Endodermal cell (in vitro differentiated cells): ENCODE measurements at regions not wholly inside any gene's neighbourhood (a gene's known extent, or its start where the extent isn't known, plus 50 kb on each side); places are given as distances from the start of the nearest gene placed in this dataset.

ENCODE experiments used
- DNase-seq: peaks from one replicate; pipeline ENCODE4 v3.0.0-alpha.2; 2017
- H3K27ac ChIP-seq: 2 replicates; pipeline ENCODE4 v1.5.1; 2013; ENCODE audit warnings: mild to moderate bottlenecking, low read depth, low read length, moderate library complexity
- H3K27me3 ChIP-seq: 2 replicates; pipeline ENCODE4 v1.6.1; 2013; ENCODE audit warnings: mild to moderate bottlenecking, low read length, moderate library complexity; ENCODE audit not compliant: insufficient read depth, control insufficient read depth, poor library complexity, severe bottlenecking
- H3K36me3 ChIP-seq: 2 replicates; pipeline ENCODE4 v1.7.0; 2013; ENCODE audit warnings: mild to moderate bottlenecking, low read length, moderate library complexity; ENCODE audit not compliant: control insufficient read depth, insufficient read depth
- H3K4me1 ChIP-seq: one replicate; pipeline ENCODE4 v1.7.0; 2013; ENCODE audit warnings: low read length; ENCODE audit not compliant: control insufficient read depth, insufficient read depth
- H3K4me3 ChIP-seq: 2 replicates; pipeline ENCODE4 v1.5.1; 2013; ENCODE audit warnings: mild to moderate bottlenecking, low read length, moderate library complexity
- H3K9ac ChIP-seq: 2 replicates; pipeline ENCODE4 v1.6.1; 2013; ENCODE audit warnings: mild to moderate bottlenecking, low read length, moderate library complexity; ENCODE audit not compliant: poor library complexity, severe bottlenecking; ENCODE audit errors: extremely low read depth
- H3K9me3 ChIP-seq: 2 replicates; pipeline ENCODE4 v1.6.1; 2013; ENCODE audit warnings: mild to moderate bottlenecking, low read length, moderate library complexity; ENCODE audit not compliant: control insufficient read depth
- H3K27ac Mint-ChIP-seq: 2 replicates; pipeline ENCODE4 v1.8.0; 2020; ENCODE audit warnings: mixed read lengths
- H3K27me3 Mint-ChIP-seq: 2 replicates; pipeline ENCODE4 v1.8.0; 2021; ENCODE audit warnings: mild to moderate bottlenecking, mixed read lengths; ENCODE audit not compliant: insufficient read depth
- H3K36me3 Mint-ChIP-seq: 2 replicates; pipeline ENCODE4 v1.8.0; 2020; ENCODE audit warnings: low read depth, mixed read lengths
- H3K4me1 Mint-ChIP-seq: 2 replicates; pipeline ENCODE4 v1.8.0; 2020; ENCODE audit warnings: mixed read lengths
- H3K4me3 Mint-ChIP-seq: 2 replicates; pipeline ENCODE4 v1.8.0; 2020; ENCODE audit warnings: mild to moderate bottlenecking, moderate library complexity, mixed read lengths
- H3K9me3 Mint-ChIP-seq: 2 replicates; pipeline ENCODE4 v1.8.0; 2020; ENCODE audit warnings: mild to moderate bottlenecking, mixed read lengths
- WGBS, 2 experiments: methylation state at CpG; one replicate each; pipeline versions ENCODE4 v1.1.5 to v1.1.7; 2013; ENCODE audit warnings: missing lambda C conversion rate in 2 of 2, mixed read lengths in 1 of 2; ENCODE audit not compliant: insufficient coverage in 1 of 2, insufficient read length in 1 of 2; 5-methylcytosine and 5-hydroxymethylcytosine counted together
- TF ChIP-seq, protein P1 (sequence below): fragments of 200-600 bp; sonication (generic); conservative IDR thresholded peaks from 2 replicates; pipeline ENCODE4 v1.5.0; 2021; ENCODE audit warnings: antibody characterized with exemption, mild to moderate bottlenecking

DNA sequence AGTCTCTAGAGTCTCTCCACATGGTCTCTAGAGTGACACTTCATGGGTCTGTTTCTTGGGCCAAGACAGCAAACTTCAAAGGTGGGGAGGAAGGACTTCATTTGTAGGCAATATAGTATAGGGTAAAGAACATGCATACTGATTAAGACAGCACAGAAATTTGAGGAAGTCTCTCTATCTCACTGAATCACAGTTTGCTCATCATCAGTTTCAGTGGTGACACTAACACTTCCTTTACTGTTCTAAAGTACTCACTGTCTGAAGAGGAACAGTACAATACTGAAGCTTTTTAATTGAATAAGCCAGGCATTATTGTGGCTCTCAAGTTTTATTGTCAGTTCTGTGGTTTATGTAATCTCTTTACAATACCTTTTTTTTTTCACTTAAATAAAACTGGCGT is 656.4 kb upstream of the CDH8 start:
- DNase-seq: no peak
- Mint-ChIP-seq H3K27me3 (no peaks in the 10 kb centered on the region), H3K4me1 (no peaks in the 10 kb centered on the region), H3K27ac (no peak overlapping the region), H3K9me3 (peaks cover 35% of the 10 kb centered on the region), H3K4me3 (no peak overlapping the region), H3K36me3 (peaks cover 3% of the 10 kb centered on the region)
- no CpG with 5 or more reads among the region's 1 CpG for WGBS, 2 experiments
- no peaks in the 10 kb centered on the region for H3K36me3 ChIP-seq
- no peaks in the 10 kb centered on the region for H3K4me1 ChIP-seq
- TF ChIP-seq, protein P1, sequence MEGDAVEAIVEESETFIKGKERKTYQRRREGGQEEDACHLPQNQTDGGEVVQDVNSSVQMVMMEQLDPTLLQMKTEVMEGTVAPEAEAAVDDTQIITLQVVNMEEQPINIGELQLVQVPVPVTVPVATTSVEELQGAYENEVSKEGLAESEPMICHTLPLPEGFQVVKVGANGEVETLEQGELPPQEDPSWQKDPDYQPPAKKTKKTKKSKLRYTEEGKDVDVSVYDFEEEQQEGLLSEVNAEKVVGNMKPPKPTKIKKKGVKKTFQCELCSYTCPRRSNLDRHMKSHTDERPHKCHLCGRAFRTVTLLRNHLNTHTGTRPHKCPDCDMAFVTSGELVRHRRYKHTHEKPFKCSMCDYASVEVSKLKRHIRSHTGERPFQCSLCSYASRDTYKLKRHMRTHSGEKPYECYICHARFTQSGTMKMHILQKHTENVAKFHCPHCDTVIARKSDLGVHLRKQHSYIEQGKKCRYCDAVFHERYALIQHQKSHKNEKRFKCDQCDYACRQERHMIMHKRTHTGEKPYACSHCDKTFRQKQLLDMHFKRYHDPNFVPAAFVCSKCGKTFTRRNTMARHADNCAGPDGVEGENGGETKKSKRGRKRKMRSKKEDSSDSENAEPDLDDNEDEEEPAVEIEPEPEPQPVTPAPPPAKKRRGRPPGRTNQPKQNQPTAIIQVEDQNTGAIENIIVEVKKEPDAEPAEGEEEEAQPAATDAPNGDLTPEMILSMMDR: no peak
- H3K9ac ChIP-seq: no peak overlapping the region
- H3K27me3 ChIP-seq: no peaks in the 10 kb centered on the region
- no peak overlapping the region for H3K4me3 ChIP-seq
- H3K9me3 ChIP-seq: peaks cover 39% of the 10 kb centered on the region
- no peak overlapping the region for H3K27ac ChIP-seq

DNA sequence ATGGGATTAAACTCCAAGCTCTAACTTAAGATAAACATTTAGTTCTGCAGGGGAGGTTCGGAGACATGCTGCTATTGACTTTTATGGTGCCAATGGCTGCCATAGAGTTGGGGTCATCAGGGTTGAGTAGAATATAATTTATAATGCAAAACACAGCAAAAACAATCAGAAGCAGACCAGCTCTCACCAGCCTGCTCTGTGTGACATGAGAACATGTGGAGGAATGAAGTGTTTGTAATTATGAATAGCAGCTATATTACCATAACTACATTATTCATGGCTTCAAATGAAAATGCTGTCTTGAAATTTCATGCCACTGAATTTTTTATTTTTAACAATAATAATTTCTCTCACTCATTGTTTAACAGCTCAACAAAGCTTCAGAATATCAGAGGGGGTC is 645.6 kb upstream of the CDH8 start:
- no peak overlapping the region for H3K4me3 ChIP-seq
- TF ChIP-seq, protein P1: no peak
- peaks cover 64% of the 10 kb centered on the region for H3K9me3 ChIP-seq
- DNase-seq: no peak
- no peak overlapping the region for H3K27ac ChIP-seq
- Mint-ChIP-seq H3K4me1 (no peaks in the 10 kb centered on the region), H3K27ac (no peak overlapping the region), H3K36me3 (peaks cover 2% of the 10 kb centered on the region), H3K27me3 (peaks cover 3% of the 10 kb centered on the region), H3K9me3 (peaks cover 64% of the 10 kb centered on the region), H3K4me3 (no peak overlapping the region)
- no peaks in the 10 kb centered on the region for H3K4me1 ChIP-seq
- 92% methylated on average over 1 of the region's 1 CpG; no CpG with 5 or more reads in 1 of the 2 experiments for WGBS, 2 experiments
- H3K27me3 ChIP-seq: no peaks in the 10 kb centered on the region
- H3K36me3 ChIP-seq: no peaks in the 10 kb centered on the region
- no peak overlapping the region for H3K9ac ChIP-seq

DNA sequence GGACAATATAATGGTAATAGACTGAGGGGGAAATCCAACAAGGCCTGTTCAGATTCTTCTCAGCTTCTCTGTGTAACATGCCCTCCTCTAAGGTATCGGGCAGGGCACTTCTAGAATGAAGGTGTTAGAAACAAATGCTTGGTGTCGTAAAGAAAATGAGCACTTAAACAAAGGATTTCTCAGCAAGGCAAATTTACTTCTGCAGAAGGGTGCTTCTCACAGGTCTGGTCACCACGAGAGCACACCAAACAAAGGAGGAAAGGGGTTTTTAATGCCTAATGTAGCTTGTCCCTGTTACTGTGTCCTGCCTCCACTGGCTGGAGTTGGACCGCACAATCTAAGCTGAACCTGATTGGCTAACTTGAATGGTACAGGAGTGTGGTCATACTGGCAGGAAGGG is 642.6 kb upstream of the CDH8 start:
- DNase-seq: no peak
- Mint-ChIP-seq H3K4me3 (no peak overlapping the region), H3K36me3 (peaks cover 2% of the 10 kb centered on the region), H3K9me3 (peaks cover 54% of the 10 kb centered on the region), H3K4me1 (no peaks in the 10 kb centered on the region), H3K27ac (no peak overlapping the region), H3K27me3 (peaks cover 3% of the 10 kb centered on the region)
- H3K9ac ChIP-seq: no peak overlapping the region
- peaks cover 59% of the 10 kb centered on the region for H3K9me3 ChIP-seq
- no peaks in the 10 kb centered on the region for H3K36me3 ChIP-seq
- H3K4me1 ChIP-seq: no peaks in the 10 kb centered on the region
- no peak overlapping the region for H3K27ac ChIP-seq
- WGBS, 2 experiments: 78 to 100% methylated on average over 3 to 4 of the region's 4 CpGs
- H3K4me3 ChIP-seq: peak overlapping the region; percentile 5
- TF ChIP-seq, protein P1: no peak
- H3K27me3 ChIP-seq: no peaks in the 10 kb centered on the region
